ENCODE measurements at regions not wholly inside any gene's neighbourhood (a gene's known extent, or its start where the extent isn't known, plus 50 kb on each side); places are given as distances from the start of the nearest gene placed in this dataset.

- TF ChIP-seq POLR2AphosphoS5 (IDR thresholded peaks at IDR 0.05; ENCODE audit: low read depth, low read length) = no peak
- TF ChIP-seq, protein P1, sequence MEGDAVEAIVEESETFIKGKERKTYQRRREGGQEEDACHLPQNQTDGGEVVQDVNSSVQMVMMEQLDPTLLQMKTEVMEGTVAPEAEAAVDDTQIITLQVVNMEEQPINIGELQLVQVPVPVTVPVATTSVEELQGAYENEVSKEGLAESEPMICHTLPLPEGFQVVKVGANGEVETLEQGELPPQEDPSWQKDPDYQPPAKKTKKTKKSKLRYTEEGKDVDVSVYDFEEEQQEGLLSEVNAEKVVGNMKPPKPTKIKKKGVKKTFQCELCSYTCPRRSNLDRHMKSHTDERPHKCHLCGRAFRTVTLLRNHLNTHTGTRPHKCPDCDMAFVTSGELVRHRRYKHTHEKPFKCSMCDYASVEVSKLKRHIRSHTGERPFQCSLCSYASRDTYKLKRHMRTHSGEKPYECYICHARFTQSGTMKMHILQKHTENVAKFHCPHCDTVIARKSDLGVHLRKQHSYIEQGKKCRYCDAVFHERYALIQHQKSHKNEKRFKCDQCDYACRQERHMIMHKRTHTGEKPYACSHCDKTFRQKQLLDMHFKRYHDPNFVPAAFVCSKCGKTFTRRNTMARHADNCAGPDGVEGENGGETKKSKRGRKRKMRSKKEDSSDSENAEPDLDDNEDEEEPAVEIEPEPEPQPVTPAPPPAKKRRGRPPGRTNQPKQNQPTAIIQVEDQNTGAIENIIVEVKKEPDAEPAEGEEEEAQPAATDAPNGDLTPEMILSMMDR (IDR thresholded peaks at IDR 0.05) = no peak
- TF ChIP-seq, protein P2, sequence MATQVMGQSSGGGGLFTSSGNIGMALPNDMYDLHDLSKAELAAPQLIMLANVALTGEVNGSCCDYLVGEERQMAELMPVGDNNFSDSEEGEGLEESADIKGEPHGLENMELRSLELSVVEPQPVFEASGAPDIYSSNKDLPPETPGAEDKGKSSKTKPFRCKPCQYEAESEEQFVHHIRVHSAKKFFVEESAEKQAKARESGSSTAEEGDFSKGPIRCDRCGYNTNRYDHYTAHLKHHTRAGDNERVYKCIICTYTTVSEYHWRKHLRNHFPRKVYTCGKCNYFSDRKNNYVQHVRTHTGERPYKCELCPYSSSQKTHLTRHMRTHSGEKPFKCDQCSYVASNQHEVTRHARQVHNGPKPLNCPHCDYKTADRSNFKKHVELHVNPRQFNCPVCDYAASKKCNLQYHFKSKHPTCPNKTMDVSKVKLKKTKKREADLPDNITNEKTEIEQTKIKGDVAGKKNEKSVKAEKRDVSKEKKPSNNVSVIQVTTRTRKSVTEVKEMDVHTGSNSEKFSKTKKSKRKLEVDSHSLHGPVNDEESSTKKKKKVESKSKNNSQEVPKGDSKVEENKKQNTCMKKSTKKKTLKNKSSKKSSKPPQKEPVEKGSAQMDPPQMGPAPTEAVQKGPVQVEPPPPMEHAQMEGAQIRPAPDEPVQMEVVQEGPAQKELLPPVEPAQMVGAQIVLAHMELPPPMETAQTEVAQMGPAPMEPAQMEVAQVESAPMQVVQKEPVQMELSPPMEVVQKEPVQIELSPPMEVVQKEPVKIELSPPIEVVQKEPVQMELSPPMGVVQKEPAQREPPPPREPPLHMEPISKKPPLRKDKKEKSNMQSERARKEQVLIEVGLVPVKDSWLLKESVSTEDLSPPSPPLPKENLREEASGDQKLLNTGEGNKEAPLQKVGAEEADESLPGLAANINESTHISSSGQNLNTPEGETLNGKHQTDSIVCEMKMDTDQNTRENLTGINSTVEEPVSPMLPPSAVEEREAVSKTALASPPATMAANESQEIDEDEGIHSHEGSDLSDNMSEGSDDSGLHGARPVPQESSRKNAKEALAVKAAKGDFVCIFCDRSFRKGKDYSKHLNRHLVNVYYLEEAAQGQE (IDR thresholded peaks at IDR 0.05; ENCODE audit: insufficient read depth in 1 of 2, low read depth in 2 of 2, low read length in 1 of 2) = no peak
Measured at GRCh38 chr12:24244231-24244630, 294.8 kb upstream of the SOX5 start.

All from Panc1 (cell line).